IMR-90 (cell line): ENCODE measurements at regions not wholly inside any gene's neighbourhood (a gene's known extent, or its start where the extent isn't known, plus 50 kb on each side); places are given as distances from the start of the nearest gene placed in this dataset.

Source experiments
- ATAC-seq: fragments of 200-7000 bp; cut with Tn5 transposase; 2 replicates; pipeline ENCODE4 v1.9.1; 2020; ENCODE audit warnings: low read depth, mild to moderate bottlenecking, moderate library complexity
- BruUV-seq: library from RNA; stranded (reverse); fragments of 400-500 nt; replicated peaks from 2 replicates; lab custom pipeline; 2021; lab: Mats Ljungman, UMichigan
- CTCF ChIA-PET: fragments of 300-600 bp; formaldehyde crosslinking; extraction: SDS; loops from one replicate; lab custom pipeline; 2021; ENCODE audit warnings: antibody characterized with exemption; lab: Yijun Ruan, JAX
- POLR2A ChIA-PET: fragments of 300-600 bp; sonication (Branson Sonifier 250); formaldehyde crosslinking; loops from one replicate; lab custom pipeline; 2022; ENCODE audit warnings: antibody characterized with exemption; ENCODE audit not compliant: unreplicated experiment; lab: Charles Lee
- DNase-seq: peaks from one replicate; pipeline ENCODE4 v3.0.0; 2013
- H2AFZ ChIP-seq: replicated peaks from 2 replicates; pipeline ENCODE3; 2013; ENCODE audit warnings: low read length, mild to moderate bottlenecking; ENCODE audit not compliant: poor library complexity
- H2AK5ac ChIP-seq: 2 replicates; pipeline ENCODE4 v1.6.1; 2013; ENCODE audit warnings: low read depth, low read length, inconsistent platforms
- H2AK9ac ChIP-seq: replicated peaks from 2 replicates; pipeline ENCODE3; 2013; ENCODE audit warnings: mild to moderate bottlenecking, low read depth, low read length, moderate library complexity; ENCODE audit not compliant: poor library complexity
- H2BK120ac ChIP-seq: 2 replicates; pipeline ENCODE4 v1.6.1; 2013; ENCODE audit warnings: low read depth, low read length, inconsistent platforms
- H2BK15ac ChIP-seq: 3 replicates; pipeline ENCODE4 v1.6.1; 2013; ENCODE audit warnings: low read depth, low read length, inconsistent platforms
- H2BK20ac ChIP-seq: 2 replicates; pipeline ENCODE4 v1.6.1; 2013; ENCODE audit warnings: low read depth, mild to moderate bottlenecking, inconsistent platforms, low read length, moderate library complexity
- H2BK5ac ChIP-seq: 2 replicates; pipeline ENCODE4 v1.6.1; 2013; ENCODE audit warnings: mild to moderate bottlenecking, low read depth, low read length, inconsistent platforms; ENCODE audit not compliant: poor library complexity, severe bottlenecking
- H3K14ac ChIP-seq: replicated peaks from 2 replicates; pipeline ENCODE4 v1.6.1; 2013; ENCODE audit warnings: low read depth, low read length, inconsistent platforms
- H3K18ac ChIP-seq: 2 replicates; pipeline ENCODE4 v1.6.1; 2013; ENCODE audit warnings: low read depth, low read length, control low read depth
- H3K23ac ChIP-seq: 2 replicates; pipeline ENCODE4 v1.6.1; 2013; ENCODE audit warnings: low read depth, low read length, inconsistent platforms
- H3K27ac ChIP-seq: 2 replicates; pipeline ENCODE4 v1.5.1; 2013; ENCODE audit warnings: mild to moderate bottlenecking, control low read depth, low read length; ENCODE audit not compliant: insufficient read depth
- H3K27me3 ChIP-seq: 2 replicates; pipeline ENCODE4 v1.6.1; 2013; ENCODE audit warnings: low read length; ENCODE audit not compliant: control insufficient read depth, insufficient read depth
- H3K36me3 ChIP-seq: 2 replicates; pipeline ENCODE4 v1.6.1; 2013; ENCODE audit warnings: low read length, mixed read lengths; ENCODE audit not compliant: control insufficient read depth, insufficient read depth
- H3K4ac ChIP-seq: 2 replicates; pipeline ENCODE4 v1.6.1; 2013; ENCODE audit warnings: low read depth, low read length, inconsistent platforms
- H3K4me1 ChIP-seq: 2 replicates; pipeline ENCODE4 v1.6.1; 2013; ENCODE audit warnings: low read length, mixed read lengths; ENCODE audit not compliant: control insufficient read depth, insufficient read depth
- H3K4me2 ChIP-seq: 2 replicates; pipeline ENCODE4 v1.6.1; 2013; ENCODE audit warnings: low read depth, mild to moderate bottlenecking, control low read depth, low read length, moderate library complexity
- H3K4me3 ChIP-seq: 2 replicates; pipeline ENCODE4 v1.5.1; 2013; ENCODE audit warnings: low read depth, mild to moderate bottlenecking, control low read depth, low read length, moderate library complexity; ENCODE audit not compliant: insufficient read depth
- H3K56ac ChIP-seq: 2 replicates; pipeline ENCODE4 v1.6.1; 2013; ENCODE audit warnings: low read length, inconsistent platforms; ENCODE audit not compliant: insufficient read depth; ENCODE audit errors: extremely low read depth
- H3K79me1 ChIP-seq, 2 experiments: 2 replicates each; pipeline ENCODE4 v1.6.1; 2013; ENCODE audit warnings: low read length in 2 of 2, inconsistent platforms in 1 of 2, low read depth in 1 of 2
- H3K9ac ChIP-seq: 2 replicates; pipeline ENCODE4 v1.6.1; 2013; ENCODE audit warnings: low read depth, low read length, control low read depth
- H3K9me1 ChIP-seq: 2 replicates; pipeline ENCODE4 v1.6.1; 2013; ENCODE audit warnings: low read length, inconsistent platforms; ENCODE audit not compliant: insufficient read depth
- H3K9me3 ChIP-seq: 2 replicates; pipeline ENCODE4 v1.6.1; 2013; ENCODE audit warnings: low read length; ENCODE audit not compliant: control insufficient read depth, insufficient read depth
- H4K20me1 ChIP-seq: 2 replicates; pipeline ENCODE4 v1.6.1; 2013; ENCODE audit warnings: low read length, inconsistent platforms; ENCODE audit not compliant: insufficient read depth
- H4K5ac ChIP-seq: 2 replicates; pipeline ENCODE4 v1.6.1; 2013; ENCODE audit warnings: mild to moderate bottlenecking, low read depth, low read length, control low read depth
- H4K8ac ChIP-seq, 2 experiments: 2 replicates each; pipeline ENCODE4 v1.6.1; 2013; ENCODE audit warnings: low read depth in 2 of 2, low read length in 2 of 2, control low read depth in 1 of 2, inconsistent platforms in 1 of 2
- H4K91ac ChIP-seq: 2 replicates; pipeline ENCODE4 v1.6.1; 2013; ENCODE audit warnings: low read depth, low read length, inconsistent platforms; ENCODE audit not compliant: insufficient read depth
- MAFK ChIP-seq: IDR thresholded peaks from 2 replicates; pipeline ENCODE4 v1.6.1; 2012; ENCODE audit warnings: low read depth, low read length, improper control_type of control experiment
- MAZ ChIP-seq: IDR thresholded peaks from 2 replicates; pipeline ENCODE4 v1.6.1; 2012; ENCODE audit warnings: low read depth, mild to moderate bottlenecking, low read length, improper control_type of control experiment, moderate library complexity, borderline replicate concordance
- RFX5 ChIP-seq: IDR thresholded peaks from 2 replicates; pipeline ENCODE4 v1.8.0; 2012; ENCODE audit warnings: low read depth, mild to moderate bottlenecking, low read length, moderate library complexity
- SMC3 ChIP-seq: fragments of 150-350 bp; IDR thresholded peaks from 2 replicates; pipeline ENCODE4 v1.6.1; 2016; ENCODE audit warnings: low read depth, mild to moderate bottlenecking, antibody characterized with exemption, low read length, moderate library complexity
- WGBS, 2 experiments: methylation state at CpG; one replicate each; pipeline versions ENCODE4 v1.1.5 to v1.1.7; 2013; ENCODE audit warnings: missing lambda C conversion rate in 2 of 2; ENCODE audit not compliant: insufficient read length in 1 of 2; ENCODE audit errors: extremely low coverage in 2 of 2; 5-methylcytosine and 5-hydroxymethylcytosine counted together
- dilution Hi-C: fragments of 300-500 bp; cut with HindIII; formaldehyde crosslinking; loops from one replicate; pipeline ENCODE4 v1.14.3; 2018; ENCODE audit warnings: low sequenced_read_pairs; ENCODE audit not compliant: unreplicated experiment
- in situ Hi-C: fragments of 300-500 bp; cut with MboI; formaldehyde crosslinking; loops from 3 replicates; pipeline ENCODE4 v1.14.3; 2019; ENCODE audit warnings: low sequenced_read_pairs, inconsistent platforms, mixed read lengths
- intact Hi-C: fragments of 100-400 bp; cut with micrococcal nuclease; formaldehyde crosslinking; loops from 2 replicates; pipeline ENCODE4 v1.10.0; 2022
- TF ChIP-seq, protein P1 (sequence below): conservative IDR thresholded peaks from 2 replicates; pipeline ENCODE4 v1.5.1; 2012; ENCODE audit warnings: mild to moderate bottlenecking, low read depth, low read length, improper control_type of control experiment
- TF ChIP-seq, protein P2 (sequence below): fragments of 150-350 bp; IDR thresholded peaks from 2 replicates; pipeline ENCODE4 v1.6.1; 2017; ENCODE audit warnings: mild to moderate bottlenecking, antibody characterized with exemption, low read length, low read depth

DNA sequence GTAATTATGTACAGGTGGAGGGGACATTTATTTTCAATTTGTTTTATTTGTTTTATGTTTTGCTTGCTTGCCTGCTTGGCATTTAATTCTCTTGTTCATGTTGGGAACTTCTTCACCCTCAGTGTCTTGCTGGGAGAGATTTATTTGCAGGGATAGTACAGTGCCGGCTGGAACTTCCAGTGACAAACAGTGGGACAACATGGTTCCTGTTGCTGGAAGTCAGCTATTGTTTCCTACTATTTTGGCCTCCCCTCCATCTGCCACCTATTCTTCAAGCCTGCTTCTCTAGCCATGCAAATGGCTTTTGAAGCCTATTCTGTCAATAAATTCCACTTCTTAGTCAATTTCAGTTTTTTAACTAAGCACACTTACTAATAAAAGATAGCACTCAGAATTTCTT is 105.4 kb upstream of the BANK1 start:
- no TSS peak for BruUV-seq
- POLR2A ChIA-PET = no interaction called here
- Histone ChIP-seq H2BK15ac (no peak overlapping the region), H2BK20ac (no peak overlapping the region), H3K56ac (no peak overlapping the region), H3K27ac (no peak overlapping the region), H3K9me3 (no peaks in the 10 kb centered on the region), H3K4me2 (no peak overlapping the region), H3K4me3 (no peak overlapping the region), H2BK5ac (no peak overlapping the region), H4K20me1 (no peaks in the 10 kb centered on the region), H3K14ac (no peak overlapping the region), H2AFZ (no peak overlapping the region), H4K91ac (no peak overlapping the region), H2AK9ac (no peak overlapping the region), H4K8ac (no peak overlapping the region), H3K9ac (no peak overlapping the region), H3K18ac (no peak overlapping the region), H2AK5ac (no peak overlapping the region), H4K5ac (no peak overlapping the region), H3K79me1 (no peaks in the 10 kb centered on the region), H2BK120ac (no peak overlapping the region), H3K9me1 (no peaks in the 10 kb centered on the region), H3K4ac (no peak overlapping the region), H3K4me1 (no peaks in the 10 kb centered on the region), H3K36me3 (no peaks in the 10 kb centered on the region), H3K23ac (no peak overlapping the region), H3K27me3 (no peaks in the 10 kb centered on the region; the same call in 1 of the 2 replicates)
- TF ChIP-seq RFX5 = no peak
- TF ChIP-seq, protein P1, sequence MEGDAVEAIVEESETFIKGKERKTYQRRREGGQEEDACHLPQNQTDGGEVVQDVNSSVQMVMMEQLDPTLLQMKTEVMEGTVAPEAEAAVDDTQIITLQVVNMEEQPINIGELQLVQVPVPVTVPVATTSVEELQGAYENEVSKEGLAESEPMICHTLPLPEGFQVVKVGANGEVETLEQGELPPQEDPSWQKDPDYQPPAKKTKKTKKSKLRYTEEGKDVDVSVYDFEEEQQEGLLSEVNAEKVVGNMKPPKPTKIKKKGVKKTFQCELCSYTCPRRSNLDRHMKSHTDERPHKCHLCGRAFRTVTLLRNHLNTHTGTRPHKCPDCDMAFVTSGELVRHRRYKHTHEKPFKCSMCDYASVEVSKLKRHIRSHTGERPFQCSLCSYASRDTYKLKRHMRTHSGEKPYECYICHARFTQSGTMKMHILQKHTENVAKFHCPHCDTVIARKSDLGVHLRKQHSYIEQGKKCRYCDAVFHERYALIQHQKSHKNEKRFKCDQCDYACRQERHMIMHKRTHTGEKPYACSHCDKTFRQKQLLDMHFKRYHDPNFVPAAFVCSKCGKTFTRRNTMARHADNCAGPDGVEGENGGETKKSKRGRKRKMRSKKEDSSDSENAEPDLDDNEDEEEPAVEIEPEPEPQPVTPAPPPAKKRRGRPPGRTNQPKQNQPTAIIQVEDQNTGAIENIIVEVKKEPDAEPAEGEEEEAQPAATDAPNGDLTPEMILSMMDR = no peak
- TF ChIP-seq, protein P2, sequence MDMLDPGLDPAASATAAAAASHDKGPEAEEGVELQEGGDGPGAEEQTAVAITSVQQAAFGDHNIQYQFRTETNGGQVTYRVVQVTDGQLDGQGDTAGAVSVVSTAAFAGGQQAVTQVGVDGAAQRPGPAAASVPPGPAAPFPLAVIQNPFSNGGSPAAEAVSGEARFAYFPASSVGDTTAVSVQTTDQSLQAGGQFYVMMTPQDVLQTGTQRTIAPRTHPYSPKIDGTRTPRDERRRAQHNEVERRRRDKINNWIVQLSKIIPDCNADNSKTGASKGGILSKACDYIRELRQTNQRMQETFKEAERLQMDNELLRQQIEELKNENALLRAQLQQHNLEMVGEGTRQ = no peak
- no peak for TF ChIP-seq MAZ
- no peak for TF ChIP-seq MAFK
- no peak for TF ChIP-seq SMC3
- no peak for DNase-seq
- CTCF ChIA-PET = no interaction called here
- intact Hi-C loops = no loop called here
- no peak for ATAC-seq
- dilution Hi-C loops = no loop called here
- in situ Hi-C loops = no loop called here
- no CpG with 5 or more reads among the region's 1 CpG for WGBS, 2 experiments
